ENCODE measurements at regions not wholly inside any gene's neighbourhood (a gene's known extent, or its start where the extent isn't known, plus 50 kb on each side); places are given as distances from the start of the nearest gene placed in this dataset.
"Not testable (repeated sequence)": the region's sequence is repeated elsewhere in the genome, so short reads cannot be mapped to it uniquely, and the experiment has no call there.

DNA sequence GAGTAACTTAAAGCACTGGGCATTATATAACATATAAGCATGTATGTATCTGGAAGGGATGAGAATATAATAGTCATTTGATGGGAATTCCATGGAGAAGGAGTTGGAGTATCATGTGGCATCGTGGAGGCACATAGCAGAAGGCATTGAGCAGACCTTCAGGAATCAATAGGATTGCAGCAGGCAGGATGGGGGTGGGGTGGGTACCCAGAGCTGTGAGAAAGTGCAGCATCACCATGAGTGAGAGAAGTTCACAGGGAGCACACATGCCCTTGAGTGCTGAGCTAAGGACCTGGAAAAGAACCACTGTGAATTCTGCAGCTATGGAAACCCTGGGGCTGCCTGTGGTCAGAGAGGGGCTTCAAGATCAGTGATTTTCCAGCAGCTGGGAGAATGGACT, 57.3 kb downstream of the MED10 start:
- DNase-seq, result no peak

GRCh38 chr5:6319116-6319515, 59.2 kb downstream of the MED10 start:
- DNase-seq, result no peak

- no peak for DNase-seq
Observed at GRCh38 chr5:6317116-6317798, 61.1 kb downstream of the MED10 start.

DNA sequence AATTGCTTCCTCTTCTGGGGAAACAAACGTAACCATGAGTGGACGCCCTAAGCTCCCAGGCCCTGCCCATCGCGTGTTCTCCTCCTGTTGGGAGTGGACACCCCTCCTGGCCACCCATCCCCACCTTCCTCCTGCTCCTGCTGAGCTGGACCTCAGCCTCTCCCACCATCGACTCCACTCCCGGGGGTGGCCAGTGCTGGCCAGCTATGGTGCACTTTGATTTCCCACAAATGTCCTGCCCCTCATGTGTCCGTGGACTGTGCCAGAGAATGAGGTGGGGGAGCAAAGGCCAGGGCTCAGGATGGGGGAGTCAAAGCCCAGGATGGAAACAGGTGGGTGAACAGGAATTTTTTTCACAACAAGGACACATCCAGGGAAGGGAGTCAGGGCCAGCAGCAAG, 62.8 kb downstream of the MED10 start:
- DNase-seq, result no peak

DNA sequence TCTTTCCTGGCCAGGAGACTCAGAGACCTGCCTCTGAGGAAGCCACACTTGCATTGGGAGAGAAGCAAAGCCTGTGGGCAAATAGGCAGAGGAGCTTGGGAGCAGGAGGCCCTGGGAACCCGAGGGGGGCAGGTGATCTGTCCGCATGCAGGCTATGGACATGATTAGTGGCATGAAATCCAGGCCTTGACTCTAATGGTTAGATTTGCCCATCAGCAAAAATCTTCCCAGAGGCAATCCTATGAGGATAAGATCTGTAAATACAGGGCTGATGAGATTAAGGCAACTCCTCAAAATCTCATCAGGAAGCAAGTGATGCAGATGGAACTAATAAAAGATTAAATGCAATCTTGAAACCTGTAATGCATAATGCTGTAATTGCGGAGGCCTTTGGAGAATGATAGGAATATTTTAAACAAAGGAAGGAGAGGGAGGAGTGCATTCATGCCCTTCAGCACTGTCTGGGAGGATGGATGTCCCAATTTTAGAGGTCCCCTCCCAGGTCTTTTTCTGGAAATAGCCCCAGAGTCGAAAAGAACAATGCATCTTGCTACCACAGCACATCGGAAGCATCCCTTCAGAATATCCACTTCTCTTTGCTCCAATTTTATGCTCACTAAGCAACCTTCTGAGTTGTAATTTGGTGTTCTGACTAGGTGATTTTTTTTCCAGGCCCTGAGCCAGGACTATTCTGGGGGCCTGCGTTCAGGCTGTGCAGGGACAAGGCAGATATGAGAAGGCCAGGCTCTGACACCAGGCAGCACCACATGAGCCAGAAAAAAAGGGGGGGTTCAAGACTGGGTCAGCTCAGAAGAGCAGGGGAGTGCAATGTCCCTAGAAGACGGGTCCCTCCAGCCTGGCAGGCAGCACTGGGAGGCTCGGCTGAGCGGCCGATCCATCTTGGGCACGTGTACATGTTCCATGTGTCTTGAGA, 66.5 kb downstream of the MED10 start:
- no peak for DNase-seq

- DNase-seq, result no peak
Observed at GRCh38 chr5:6309949-6310348, 68.4 kb downstream of the MED10 start.

DNA sequence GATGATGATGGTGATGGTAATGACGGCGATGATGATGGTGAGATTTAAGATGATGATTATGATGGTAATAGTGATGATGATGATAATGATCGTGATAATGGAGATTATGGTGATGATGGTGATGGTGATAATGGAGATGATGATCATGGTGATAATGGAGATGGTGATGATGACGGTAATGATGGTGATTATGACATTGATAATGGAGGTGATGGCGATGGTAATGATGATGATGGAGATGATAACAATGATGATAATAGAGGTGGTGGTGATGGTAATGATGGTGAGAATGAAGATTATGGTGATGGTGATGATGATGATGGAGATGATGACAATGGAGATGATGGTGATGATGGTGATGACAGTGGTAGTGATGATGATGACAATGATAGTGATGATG, 69.7 kb downstream of the MED10 start:
- no peak for DNase-seq

DNA sequence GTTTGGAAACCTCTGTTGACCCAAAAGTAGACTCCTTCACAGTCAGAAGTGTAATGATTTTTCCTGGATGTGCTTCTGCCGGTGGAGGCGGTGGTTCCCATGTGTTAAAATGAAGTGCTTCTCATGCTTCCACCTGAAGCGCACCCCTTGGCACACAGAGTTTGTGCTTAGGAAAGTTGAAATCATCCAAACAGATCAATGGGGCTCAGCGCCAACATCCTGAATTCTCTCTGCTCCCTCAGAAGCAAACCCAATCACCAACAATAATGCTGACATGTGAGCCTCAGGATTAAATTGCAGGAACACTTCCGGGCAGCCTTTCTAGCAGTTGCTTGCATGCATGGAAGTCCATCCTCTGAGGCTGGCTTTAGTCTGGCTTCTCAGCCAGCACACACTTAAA, 71.0 kb downstream of the MED10 start:
- DNase-seq, result no peak

- DNase-seq, result no peak
Observed at GRCh38 chr5:6305853-6306252, 72.5 kb downstream of the MED10 start.

GRCh38 chr5:6302684-6303083, 75.7 kb downstream of the MED10 start:
- no peak for DNase-seq

DNA sequence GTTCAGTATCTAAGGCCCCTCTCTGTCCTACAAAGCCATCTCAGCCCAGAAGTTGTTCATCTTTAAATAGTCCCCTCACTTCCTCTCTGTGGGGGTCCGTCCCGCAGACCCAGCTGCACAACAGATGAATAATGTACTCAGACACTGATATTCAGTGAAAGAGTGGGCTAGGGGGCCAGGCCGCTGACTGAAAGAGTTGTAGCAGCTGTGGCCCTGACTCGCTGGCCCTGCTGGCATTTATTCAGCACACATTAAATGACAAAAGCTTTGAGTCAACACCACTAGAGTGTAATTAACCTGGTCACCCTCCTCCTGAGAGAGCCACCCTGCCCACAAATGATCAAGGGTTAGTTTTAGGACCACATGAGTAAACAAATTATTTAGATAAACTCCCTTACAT, 76.3 kb downstream of the MED10 start:
- DNase-seq, result no peak

GRCh38 chr5:6296524-6296923, 81.8 kb downstream of the MED10 start:
- DNase-seq, result no peak

DNA sequence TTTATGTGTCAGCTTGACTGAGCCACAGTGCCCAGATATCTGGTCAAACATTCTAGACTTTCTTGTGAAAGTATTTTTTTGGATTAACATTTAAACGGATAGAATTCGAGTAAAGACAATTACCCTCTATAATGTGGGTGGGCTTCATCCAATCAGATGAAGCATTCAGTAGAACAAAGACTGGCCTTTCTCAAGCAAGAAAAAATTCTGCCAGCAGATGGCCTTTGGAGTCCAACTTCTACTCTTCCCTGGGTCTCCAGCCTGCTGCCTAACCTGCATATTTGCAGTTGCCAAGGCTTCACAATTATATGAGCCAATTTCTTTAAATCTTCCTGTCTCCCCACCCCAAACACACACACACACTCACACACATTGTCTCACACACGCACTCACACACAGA, 86.4 kb downstream of the MED10 start:
- DNase-seq, result no peak

DNA sequence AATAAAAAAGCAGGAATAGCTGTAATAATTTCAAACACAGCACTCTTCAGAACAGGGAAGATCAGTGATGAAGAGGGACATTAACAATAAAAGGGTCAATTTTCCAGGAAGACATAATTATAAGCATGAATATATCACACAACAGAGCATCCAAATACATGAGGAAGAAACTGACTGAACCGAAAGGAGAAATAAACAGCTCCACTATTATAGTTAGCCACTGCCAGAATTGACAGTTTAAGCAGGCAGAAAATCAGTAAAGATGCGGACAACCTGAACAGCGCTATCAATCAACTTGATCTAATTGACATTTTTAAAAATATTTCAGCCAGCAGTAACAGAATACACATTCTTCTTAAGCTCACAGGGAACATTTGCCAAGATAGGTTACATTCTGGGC, 89.1 kb downstream of the MED10 start:
- no peak for DNase-seq

- DNase-seq, result no peak
Observed at GRCh38 chr5:6287176-6287575, 91.2 kb downstream of the MED10 start.

DNA sequence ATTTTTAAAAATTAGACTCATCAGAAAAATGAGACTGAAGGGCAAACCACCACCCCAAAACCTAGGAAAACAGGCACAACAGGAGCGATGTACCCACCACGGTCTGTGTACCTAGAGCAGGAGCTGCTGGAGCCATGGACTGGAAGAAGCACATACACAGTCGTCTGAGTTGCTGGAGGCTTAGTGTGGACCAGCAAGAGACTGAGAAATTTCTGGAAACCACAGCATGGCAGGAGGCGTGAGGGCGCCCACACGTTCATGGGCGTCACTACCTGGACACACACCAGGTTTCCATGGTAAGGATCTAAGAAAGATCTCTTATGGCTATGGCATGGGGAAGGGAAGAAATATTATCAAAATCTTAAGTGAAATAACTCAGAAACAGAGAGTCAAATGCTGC, 91.9 kb downstream of the MED10 start:
- no peak for DNase-seq

DNA sequence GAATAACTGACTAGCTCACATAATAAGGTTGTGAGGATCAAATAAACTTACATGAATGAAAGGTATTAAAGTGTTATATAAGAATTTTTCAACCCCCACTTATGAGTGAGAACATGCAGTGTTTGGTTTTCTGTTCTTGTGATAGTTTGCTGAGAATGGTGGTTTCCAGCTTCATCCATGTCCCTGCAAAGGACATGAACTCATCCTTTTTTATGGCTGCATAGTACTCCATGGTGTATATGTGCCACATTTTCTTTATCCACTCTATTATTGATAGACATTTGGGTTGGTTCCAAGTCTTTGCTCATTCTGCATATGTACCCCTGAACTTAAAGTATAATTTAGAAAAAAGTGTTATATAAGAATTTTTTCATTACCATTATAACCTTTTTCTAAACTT, 93.9 kb downstream of the MED10 start:
- not testable (repeated sequence) for DNase-seq

- DNase-seq, result no peak
Observed at GRCh38 chr5:6282352-6282751, 96.0 kb downstream of the MED10 start.

DNA sequence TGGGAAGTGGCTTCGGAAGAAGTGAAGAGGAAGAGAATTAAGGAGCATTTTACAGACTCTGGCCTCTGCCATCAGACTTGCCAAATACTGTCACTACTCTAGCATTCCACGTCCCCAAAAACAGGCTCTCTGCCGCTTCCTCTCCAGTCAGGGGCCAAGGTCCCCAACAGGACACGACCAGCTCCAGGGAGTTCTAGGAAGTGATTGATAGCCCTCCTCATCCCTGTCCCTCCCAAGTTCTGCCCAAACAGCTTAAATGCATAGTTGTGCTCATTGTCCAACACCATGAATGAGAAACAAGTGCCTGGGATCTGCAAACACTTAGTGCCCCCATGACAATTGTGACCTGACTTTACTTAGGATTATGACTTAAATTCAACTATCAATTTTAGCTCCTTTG, 96.5 kb downstream of the MED10 start:
- DNase-seq, result no peak

DNA sequence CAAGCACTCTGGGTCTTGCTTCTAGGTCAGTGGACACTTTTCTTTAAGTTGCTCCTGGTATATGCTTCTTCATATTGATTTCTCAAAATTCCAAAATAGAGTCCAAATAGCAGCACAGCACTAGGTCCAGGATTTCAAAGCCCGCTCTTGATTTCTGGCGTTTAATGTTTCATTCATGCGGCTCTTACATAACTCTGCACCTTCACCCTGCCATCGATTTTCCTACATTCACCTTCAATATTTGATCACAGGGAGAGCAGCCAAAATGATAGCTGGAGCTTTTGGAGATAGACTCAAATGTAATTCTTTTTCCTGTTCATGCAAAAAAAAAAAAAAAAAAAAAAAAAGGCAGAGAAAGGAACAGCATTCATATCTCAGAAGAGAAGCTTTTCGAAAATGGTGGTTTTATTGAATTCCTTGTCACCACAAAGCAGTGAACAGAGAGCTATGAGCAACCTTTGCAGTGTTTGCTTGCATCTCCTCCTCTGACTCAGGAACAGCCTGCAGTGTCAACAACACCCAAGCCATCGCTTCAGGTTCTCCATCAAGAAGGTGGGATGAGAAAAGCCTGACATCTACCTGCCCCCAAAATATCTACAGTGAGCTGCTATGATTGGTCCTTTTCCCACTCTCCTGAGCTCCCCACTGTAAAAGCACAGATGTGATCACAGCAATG, 97.8 kb downstream of the MED10 start:
- no peak for DNase-seq

DNA sequence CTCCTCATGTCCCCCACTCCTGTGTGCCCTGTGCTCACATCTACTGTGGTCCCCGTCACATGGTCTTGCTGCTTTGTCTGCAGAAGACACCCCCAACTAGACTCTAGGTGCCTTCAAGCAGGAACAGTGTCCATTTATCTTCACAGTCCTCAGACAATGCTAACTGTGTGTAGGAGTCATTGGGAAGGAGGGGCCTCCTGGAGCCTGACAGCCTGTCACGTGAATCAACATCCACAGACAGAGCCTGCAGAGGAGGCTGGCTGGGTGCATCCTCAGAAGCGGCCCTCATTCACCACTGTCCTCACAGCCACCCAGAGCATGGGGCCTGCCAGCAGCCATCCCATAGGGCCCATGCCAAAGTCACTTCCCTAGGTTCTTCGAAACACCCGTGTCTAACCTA, 98.7 kb downstream of the MED10 start:
- DNase-seq, result no peak

- no peak for DNase-seq
Observed at GRCh38 chr5:6274846-6275543, 103.4 kb downstream of the MED10 start.

DNA sequence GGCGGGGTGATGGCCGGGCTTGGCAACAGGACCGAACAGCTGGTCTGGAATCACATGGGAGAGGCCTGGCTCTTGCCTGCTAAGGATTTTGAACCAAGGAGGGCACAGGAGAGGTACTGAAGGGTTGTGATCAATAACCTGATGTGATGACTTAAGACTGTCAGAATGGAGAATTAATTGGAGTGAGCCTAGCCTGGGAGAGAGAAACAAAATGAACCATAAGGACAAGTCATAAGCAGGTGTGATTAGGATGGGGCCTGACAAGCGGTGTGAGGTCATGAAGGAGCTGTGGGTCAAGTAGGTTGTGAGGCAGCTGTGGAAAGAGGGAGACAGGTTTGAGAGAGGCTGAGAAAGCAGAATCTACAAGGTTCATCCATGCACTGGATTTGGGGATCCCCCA, 104.6 kb downstream of the MED10 start:
- no peak for DNase-seq

Data from right forelimb (tissue), 1 donor.